Loucy (cell line): ENCODE measurements at regions not wholly inside any gene's neighbourhood (a gene's known extent, or its start where the extent isn't known, plus 50 kb on each side); places are given as distances from the start of the nearest gene placed in this dataset.

Source experiments
- H2AFZ ChIP-seq: fragments of 200-600 bp; sonication (generic); 2 replicates; pipeline ENCODE4 v1.6.0; 2016; ENCODE audit warnings: antibody characterized with exemption, mild to moderate bottlenecking, low read length, moderate library complexity
- H3F3A ChIP-seq: fragments of 200-600 bp; 2 replicates; pipeline ENCODE4 v1.6.0; 2016; ENCODE audit warnings: antibody characterized with exemption, low read depth, mild to moderate bottlenecking
- H3K27me3 ChIP-seq: fragments of 200-600 bp; sonication (generic); 2 replicates; pipeline ENCODE4 v1.6.1; 2014; ENCODE audit warnings: low read length, mild to moderate bottlenecking; ENCODE audit not compliant: insufficient read depth, poor library complexity, severe bottlenecking
- H3K36me3 ChIP-seq: fragments of 200-600 bp; sonication (generic); 2 replicates; pipeline ENCODE4 v1.6.1; 2016; ENCODE audit warnings: low read length; ENCODE audit not compliant: insufficient read depth
- H3K4me1 ChIP-seq: fragments of 200-600 bp; sonication (generic); 2 replicates; pipeline ENCODE4 v1.5.1; 2014; ENCODE audit warnings: low read length, mild to moderate bottlenecking; ENCODE audit not compliant: insufficient read depth, poor library complexity, severe bottlenecking
- H3K4me2 ChIP-seq: fragments of 200-600 bp; sonication (generic); 2 replicates; pipeline ENCODE4 v1.6.0; 2014; ENCODE audit warnings: antibody characterized with exemption, low read length, low read depth, mild to moderate bottlenecking; ENCODE audit not compliant: poor library complexity, severe bottlenecking
- H3K4me3 ChIP-seq: fragments of 200-600 bp; sonication (generic); 2 replicates; pipeline ENCODE4 v1.5.1; 2014; ENCODE audit warnings: low read length, mild to moderate bottlenecking, mixed read lengths; ENCODE audit not compliant: poor library complexity, severe bottlenecking
- H3K79me2 ChIP-seq: fragments of 200-600 bp; sonication (generic); 2 replicates; pipeline ENCODE4 v1.6.1; 2014; ENCODE audit warnings: low read length; ENCODE audit not compliant: insufficient read depth
- H3K9ac ChIP-seq: fragments of 200-600 bp; sonication (generic); 2 replicates; pipeline ENCODE4 v1.6.0; 2014; ENCODE audit warnings: mild to moderate bottlenecking, low read depth, low read length, moderate library complexity; ENCODE audit not compliant: poor library complexity, severe bottlenecking
- H3K9me2 ChIP-seq: fragments of 200-600 bp; sonication (generic); replicated peaks from 2 replicates; pipeline ENCODE4 v1.6.1; 2016; ENCODE audit warnings: low read depth, low read length, mixed read lengths
- H3K9me3 ChIP-seq: fragments of 200-600 bp; sonication (generic); 2 replicates; pipeline ENCODE4 v1.6.1; 2014; ENCODE audit warnings: mild to moderate bottlenecking, antibody characterized with exemption, low read length, low read depth; ENCODE audit not compliant: insufficient read depth
- H4K20me1 ChIP-seq: fragments of 200-600 bp; sonication (generic); 2 replicates; pipeline ENCODE4 v1.6.0; 2014; ENCODE audit warnings: antibody characterized with exemption, low read length, mild to moderate bottlenecking; ENCODE audit not compliant: insufficient read depth, poor library complexity, severe bottlenecking
- EZH2phosphoT487 ChIP-seq: fragments of 200-600 bp; IDR thresholded peaks from 2 replicates; pipeline ENCODE4 v1.6.1; 2018; ENCODE audit warnings: antibody characterized with exemption, mild to moderate bottlenecking, moderate library complexity, borderline replicate concordance
- TF ChIP-seq, protein P1 (sequence below): fragments of 200-600 bp; sonication (generic); conservative IDR thresholded peaks from 2 replicates; pipeline ENCODE4 v1.5.1; 2014; ENCODE audit warnings: mild to moderate bottlenecking, antibody characterized with exemption, low read length

DNA sequence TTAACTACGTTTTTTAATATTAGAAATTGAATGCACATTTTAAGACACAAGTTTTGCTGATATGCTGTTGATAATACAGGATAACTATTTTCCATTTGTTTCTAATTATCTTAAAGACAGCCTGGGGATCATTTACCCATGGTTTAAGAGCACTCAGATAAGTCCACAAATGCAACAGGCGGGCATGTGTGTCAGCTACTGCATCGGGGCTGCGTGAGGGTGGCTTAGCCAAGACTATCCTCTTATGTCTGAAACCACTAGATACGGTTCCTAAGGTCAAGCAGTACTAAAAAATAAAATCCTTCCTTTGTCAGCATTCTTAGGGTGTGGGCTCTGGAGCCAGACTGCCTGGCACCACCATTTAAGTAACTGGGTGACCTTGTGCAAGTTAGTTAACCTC is 254.8 kb downstream of the SATB2 start:
- Histone ChIP-seq H3F3A (no peaks in the 10 kb centered on the region), H3K4me3 (no peak overlapping the region), H3K4me2 (no peak overlapping the region)

DNA sequence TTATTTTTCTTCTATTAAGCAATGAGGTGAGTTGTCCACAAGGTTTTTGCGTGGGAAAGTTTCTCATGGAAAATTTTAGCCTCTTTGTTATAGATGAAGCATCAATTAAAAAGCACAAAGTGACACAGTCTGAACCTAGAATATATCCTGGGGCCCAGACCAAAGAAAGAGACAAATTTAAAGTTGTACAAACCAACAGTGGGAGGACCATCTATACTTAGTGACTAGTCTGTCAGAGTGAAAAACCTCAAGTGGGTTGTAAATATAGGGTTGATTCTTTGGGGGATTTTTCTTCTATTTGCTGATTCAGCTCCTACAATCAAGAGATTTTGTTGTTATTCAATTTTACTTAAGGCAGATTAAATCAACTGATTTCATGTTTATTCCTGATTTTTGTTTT is 256.2 kb downstream of the SATB2 start:
- H3K79me2 ChIP-seq = no peaks in the 10 kb centered on the region
- no peaks in the 10 kb centered on the region for H3K9me3 ChIP-seq
- peaks cover 21% of the 10 kb centered on the region for H3K4me1 ChIP-seq
- no peaks in the 10 kb centered on the region for H3K27me3 ChIP-seq
- H3K9me2 ChIP-seq = no peaks in the 10 kb centered on the region
- H4K20me1 ChIP-seq = no peaks in the 10 kb centered on the region
- no peak overlapping the region for H3K4me2 ChIP-seq
- peaks cover 2% of the 10 kb centered on the region; the same call in 1 of the 2 replicates for H3F3A ChIP-seq
- no peak overlapping the region for H3K4me3 ChIP-seq
- H3K9ac ChIP-seq = no peak overlapping the region
- TF ChIP-seq EZH2phosphoT487 = no peak
- TF ChIP-seq, protein P1, sequence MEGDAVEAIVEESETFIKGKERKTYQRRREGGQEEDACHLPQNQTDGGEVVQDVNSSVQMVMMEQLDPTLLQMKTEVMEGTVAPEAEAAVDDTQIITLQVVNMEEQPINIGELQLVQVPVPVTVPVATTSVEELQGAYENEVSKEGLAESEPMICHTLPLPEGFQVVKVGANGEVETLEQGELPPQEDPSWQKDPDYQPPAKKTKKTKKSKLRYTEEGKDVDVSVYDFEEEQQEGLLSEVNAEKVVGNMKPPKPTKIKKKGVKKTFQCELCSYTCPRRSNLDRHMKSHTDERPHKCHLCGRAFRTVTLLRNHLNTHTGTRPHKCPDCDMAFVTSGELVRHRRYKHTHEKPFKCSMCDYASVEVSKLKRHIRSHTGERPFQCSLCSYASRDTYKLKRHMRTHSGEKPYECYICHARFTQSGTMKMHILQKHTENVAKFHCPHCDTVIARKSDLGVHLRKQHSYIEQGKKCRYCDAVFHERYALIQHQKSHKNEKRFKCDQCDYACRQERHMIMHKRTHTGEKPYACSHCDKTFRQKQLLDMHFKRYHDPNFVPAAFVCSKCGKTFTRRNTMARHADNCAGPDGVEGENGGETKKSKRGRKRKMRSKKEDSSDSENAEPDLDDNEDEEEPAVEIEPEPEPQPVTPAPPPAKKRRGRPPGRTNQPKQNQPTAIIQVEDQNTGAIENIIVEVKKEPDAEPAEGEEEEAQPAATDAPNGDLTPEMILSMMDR = no peak
- no peaks in the 10 kb centered on the region for H3K36me3 ChIP-seq
- no peak overlapping the region for H2AFZ ChIP-seq

More for the DNA sequence above, 254.8 kb downstream of the SATB2 start:
- no peaks in the 10 kb centered on the region for H3K9me3 ChIP-seq
- no peaks in the 10 kb centered on the region for H3K36me3 ChIP-seq
- H3K9ac ChIP-seq = no peak overlapping the region
- H3K4me1 ChIP-seq = peaks cover 6% of the 10 kb centered on the region
- TF ChIP-seq, protein P1 = no peak
- no peak for TF ChIP-seq EZH2phosphoT487
- no peaks in the 10 kb centered on the region for H3K9me2 ChIP-seq
- no peaks in the 10 kb centered on the region for H3K79me2 ChIP-seq
- no peaks in the 10 kb centered on the region for H4K20me1 ChIP-seq
- H2AFZ ChIP-seq = no peak overlapping the region
- no peaks in the 10 kb centered on the region for H3K27me3 ChIP-seq

DNA sequence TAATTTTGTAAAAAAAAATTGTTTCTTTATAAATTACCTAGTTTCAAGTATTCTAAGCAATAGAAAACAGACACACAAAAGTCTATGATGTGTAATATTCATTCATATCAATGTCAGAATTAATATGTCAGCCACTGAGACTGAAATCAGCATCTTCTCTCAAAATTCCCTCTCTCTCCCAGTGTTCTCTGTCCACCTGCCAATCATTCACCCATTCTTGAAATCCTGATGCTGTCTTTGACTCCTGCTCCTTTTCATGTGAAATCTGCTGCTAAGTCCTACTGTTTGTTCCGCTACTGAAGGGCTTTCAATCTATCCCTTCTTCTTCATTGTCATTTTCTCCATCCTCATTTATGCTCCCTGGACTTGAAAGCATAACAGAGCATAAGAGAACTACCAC is 257.9 kb downstream of the SATB2 start:
- Histone ChIP-seq H3K36me3 (no peaks in the 10 kb centered on the region), H3K9ac (no peak overlapping the region), H3K4me1 (peaks cover 33% of the 10 kb centered on the region), H3F3A (peaks cover 2% of the 10 kb centered on the region; the same call in 1 of the 2 replicates), H2AFZ (no peak overlapping the region), H3K4me2 (no peak overlapping the region), H3K9me2 (no peaks in the 10 kb centered on the region), H3K9me3 (no peaks in the 10 kb centered on the region), H3K79me2 (no peaks in the 10 kb centered on the region), H3K4me3 (no peak overlapping the region), H3K27me3 (no peaks in the 10 kb centered on the region), H4K20me1 (no peaks in the 10 kb centered on the region)
- TF ChIP-seq, protein P1 = no peak
- TF ChIP-seq EZH2phosphoT487 = no peak
